Duodenal mucosa (tissue), 2 donors: ENCODE measurements at regions not wholly inside any gene's neighbourhood (a gene's known extent, or its start where the extent isn't known, plus 50 kb on each side); places are given as distances from the start of the nearest gene placed in this dataset.

ENCODE experiments used
- H3K27ac ChIP-seq: one replicate; pipeline ENCODE4 v1.7.0; 2013; ENCODE audit warnings: low read depth, low read length
- H3K27me3 ChIP-seq, 2 donors: one replicate each; pipeline ENCODE4 v1.7.0; 2013; ENCODE audit warnings: low read length in 2 of 2, control low read depth in 1 of 2; ENCODE audit not compliant: insufficient read depth in 2 of 2, control insufficient read depth in 1 of 2
- H3K36me3 ChIP-seq, 2 donors: one replicate each; pipeline ENCODE4 v1.7.0; 2013; ENCODE audit warnings: low read length in 2 of 2, control low read depth in 1 of 2; ENCODE audit not compliant: insufficient read depth in 2 of 2, control insufficient read depth in 1 of 2
- H3K4me1 ChIP-seq, 2 donors: one replicate each; pipeline ENCODE4 v1.7.0; 2013; ENCODE audit warnings: low read length in 2 of 2, control low read depth in 1 of 2; ENCODE audit not compliant: insufficient read depth in 2 of 2, control insufficient read depth in 1 of 2
- H3K4me3 ChIP-seq, 2 donors: one replicate each; pipeline ENCODE4 v1.7.0; 2013; ENCODE audit warnings: low read length in 2 of 2, low read depth in 1 of 2
- H3K9ac ChIP-seq, 2 donors: one replicate each; pipeline ENCODE4 v1.7.0; 2013; ENCODE audit warnings: low read length in 2 of 2, low read depth in 1 of 2
- H3K9me3 ChIP-seq, 2 donors: one replicate each; pipeline ENCODE4 v1.7.0; 2013; ENCODE audit warnings: low read length in 2 of 2, control low read depth in 1 of 2; ENCODE audit not compliant: control insufficient read depth in 1 of 2

DNA sequence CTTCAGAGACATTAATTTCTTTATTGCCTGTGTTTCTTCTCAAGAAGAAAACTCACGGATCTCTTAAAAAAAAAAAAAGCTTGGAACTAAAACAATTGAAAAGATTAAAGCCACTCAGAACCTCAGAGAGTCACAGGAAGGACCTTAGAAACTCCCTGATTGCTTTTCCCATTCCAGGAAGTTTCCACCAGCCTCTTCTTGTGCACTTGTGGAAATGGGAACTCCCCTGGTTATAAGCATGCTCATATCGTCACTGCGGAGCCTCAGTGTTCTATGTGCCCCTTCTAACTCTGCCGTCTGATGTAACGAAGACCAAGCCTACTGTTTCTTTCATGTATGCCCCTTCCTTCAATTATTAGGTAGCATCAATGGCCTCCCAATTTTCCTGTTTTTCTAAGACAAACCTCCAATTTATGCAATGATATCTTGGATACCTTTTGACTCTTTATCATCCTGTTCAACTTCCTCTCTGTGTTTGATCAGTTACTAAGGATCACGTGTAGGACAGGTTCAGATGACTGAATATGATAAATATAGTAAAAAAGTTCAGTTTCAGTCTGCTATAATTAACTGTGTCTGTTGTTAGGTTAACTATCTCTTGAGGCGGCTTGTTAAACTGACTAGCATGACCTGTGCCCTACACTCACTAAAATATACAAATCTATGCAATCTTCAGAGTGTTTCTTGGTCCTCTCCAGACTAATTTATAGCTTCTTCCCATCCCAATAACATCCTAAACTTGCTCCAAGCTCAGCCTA, 593.7 kb upstream of the CHAC2 start:
- no peak overlapping the region for H3K9ac ChIP-seq

DNA sequence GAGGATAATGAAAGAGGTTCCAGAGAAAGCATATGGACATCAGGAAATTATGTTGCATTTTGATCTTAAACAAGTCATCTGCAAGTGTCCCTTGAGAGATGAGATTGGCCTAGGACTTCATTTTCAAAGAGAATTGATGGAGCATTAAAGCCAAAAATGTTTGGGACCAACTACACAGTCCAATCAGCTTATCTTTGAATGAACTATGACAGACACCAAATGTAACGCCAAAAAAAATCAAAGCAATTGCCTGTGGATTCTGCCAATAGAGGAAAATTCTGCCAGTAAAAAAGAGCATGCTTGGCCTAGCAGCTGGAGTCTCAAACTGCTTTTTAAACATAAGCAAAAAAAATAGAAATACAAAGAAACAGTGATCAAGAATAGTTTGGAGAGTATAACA, 594.5 kb upstream of the CHAC2 start:
- H3K9ac ChIP-seq = no peak overlapping the region
- H3K9me3 ChIP-seq = no peaks in the 10 kb centered on the region
- H3K4me1 ChIP-seq = no peaks in the 10 kb centered on the region
- H3K27me3 ChIP-seq = no peaks in the 10 kb centered on the region
- H3K27ac ChIP-seq = no peak overlapping the region
- H3K36me3 ChIP-seq = no peaks in the 10 kb centered on the region
- H3K4me3 ChIP-seq = no peak overlapping the region

More for the DNA sequence above, 593.7 kb upstream of the CHAC2 start:
- Histone ChIP-seq H3K27ac (no peak overlapping the region), H3K4me1 (no peaks in the 10 kb centered on the region), H3K36me3 (no peaks in the 10 kb centered on the region), H3K27me3 (no peaks in the 10 kb centered on the region), H3K4me3 (no peak overlapping the region), H3K9me3 (no peaks in the 10 kb centered on the region)

- no peak overlapping the region for H3K9ac ChIP-seq
- no peaks in the 10 kb centered on the region for H3K36me3 ChIP-seq
- H3K4me3 ChIP-seq = no peak overlapping the region
- H3K27me3 ChIP-seq = no peaks in the 10 kb centered on the region
- no peak overlapping the region for H3K27ac ChIP-seq
- no peaks in the 10 kb centered on the region for H3K9me3 ChIP-seq
- H3K4me1 ChIP-seq = no peaks in the 10 kb centered on the region
Observed at GRCh38 chr2:53170466-53170865, 597.1 kb upstream of the CHAC2 start.

DNA sequence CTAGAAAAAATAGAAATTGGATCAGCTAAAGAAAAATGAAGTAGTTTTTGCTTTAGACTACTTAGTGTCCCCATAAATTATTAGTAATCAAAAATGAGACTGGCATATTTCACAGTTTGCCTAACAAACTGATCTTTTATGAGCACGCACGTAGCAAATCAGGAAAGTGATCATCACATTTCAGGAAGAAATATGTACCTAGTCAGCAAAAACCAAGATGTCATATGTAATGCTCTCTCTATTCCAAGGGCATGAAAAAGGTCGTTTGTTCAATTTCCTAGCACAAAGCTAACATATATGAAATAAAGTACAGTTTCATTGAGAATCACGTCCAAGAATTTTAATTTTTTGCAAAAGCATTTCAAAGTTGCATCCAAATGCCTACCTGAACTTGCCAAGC, 600.4 kb upstream of the CHAC2 start:
- no peak overlapping the region for H3K9ac ChIP-seq
- no peaks in the 10 kb centered on the region for H3K9me3 ChIP-seq
- no peak overlapping the region for H3K4me3 ChIP-seq
- H3K27me3 ChIP-seq = no peaks in the 10 kb centered on the region
- H3K36me3 ChIP-seq = no peaks in the 10 kb centered on the region
- no peak overlapping the region for H3K27ac ChIP-seq
- no peaks in the 10 kb centered on the region for H3K4me1 ChIP-seq

DNA sequence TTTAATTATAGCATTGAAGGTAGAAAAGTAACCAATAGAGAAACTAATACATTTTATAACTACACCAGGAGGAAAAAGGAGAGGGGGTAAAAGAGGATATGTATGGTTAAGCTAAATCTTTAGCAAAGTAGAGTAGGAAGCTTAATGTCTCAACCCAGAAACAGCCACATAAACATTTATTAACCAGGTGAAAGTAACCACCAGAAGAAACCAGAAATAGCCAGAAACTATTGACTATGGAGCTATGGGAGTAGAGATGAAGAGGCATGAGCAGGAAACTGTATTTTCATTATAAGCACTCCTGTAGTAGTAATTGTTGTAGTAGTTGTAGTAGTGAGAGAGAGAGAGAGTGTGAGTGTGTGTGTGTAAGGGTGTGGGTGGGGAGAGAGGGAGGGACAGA, 617.5 kb upstream of the CHAC2 start:
- Histone ChIP-seq H3K4me3 (no peak overlapping the region), H3K27me3 (no peaks in the 10 kb centered on the region), H3K9ac (no peak overlapping the region), H3K9me3 (no peaks in the 10 kb centered on the region), H3K4me1 (no peaks in the 10 kb centered on the region), H3K27ac (no peak overlapping the region), H3K36me3 (no peaks in the 10 kb centered on the region)

DNA sequence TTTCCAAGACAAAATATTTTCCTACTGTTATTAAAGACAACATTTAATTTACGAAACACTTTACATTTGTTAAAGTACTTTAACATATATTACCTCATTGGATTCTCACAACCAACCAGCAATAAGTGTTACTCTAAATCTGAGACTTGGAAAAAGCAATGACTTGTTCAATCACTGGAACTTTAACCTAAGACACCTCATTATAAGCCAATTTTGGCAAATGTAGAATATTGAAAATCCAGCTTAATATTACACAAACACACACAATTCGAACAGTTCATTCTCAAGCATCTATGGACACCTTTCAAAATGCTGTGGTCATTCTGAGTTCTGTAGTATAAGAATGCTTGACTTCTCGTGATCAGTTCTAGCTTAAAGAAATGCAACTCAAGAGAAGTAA, 619.4 kb upstream of the CHAC2 start:
- no peaks in the 10 kb centered on the region for H3K27me3 ChIP-seq
- no peak overlapping the region for H3K9ac ChIP-seq
- H3K9me3 ChIP-seq = no peaks in the 10 kb centered on the region
- no peak overlapping the region for H3K4me3 ChIP-seq
- no peaks in the 10 kb centered on the region for H3K4me1 ChIP-seq
- H3K27ac ChIP-seq = no peak overlapping the region
- no peaks in the 10 kb centered on the region for H3K36me3 ChIP-seq

GRCh38 chr2:53131416-53131815, 636.2 kb upstream of the CHAC2 start:
- Histone ChIP-seq H3K27me3 (no peaks in the 10 kb centered on the region), H3K9ac (no peak overlapping the region), H3K9me3 (peaks cover 0 to 2% of the 10 kb centered on the region in 2 donors), H3K27ac (no peak overlapping the region), H3K4me1 (no peaks in the 10 kb centered on the region), H3K4me3 (no peak overlapping the region), H3K36me3 (no peaks in the 10 kb centered on the region)

GRCh38 chr2:53130441-53130943, 637.1 kb upstream of the CHAC2 start:
- H3K4me3 ChIP-seq = no peak overlapping the region
- H3K9ac ChIP-seq = no peak overlapping the region
- H3K9me3 ChIP-seq = no peaks in the 10 kb centered on the region
- no peaks in the 10 kb centered on the region for H3K27me3 ChIP-seq
- H3K36me3 ChIP-seq = no peaks in the 10 kb centered on the region
- no peak overlapping the region for H3K27ac ChIP-seq
- H3K4me1 ChIP-seq = no peaks in the 10 kb centered on the region

DNA sequence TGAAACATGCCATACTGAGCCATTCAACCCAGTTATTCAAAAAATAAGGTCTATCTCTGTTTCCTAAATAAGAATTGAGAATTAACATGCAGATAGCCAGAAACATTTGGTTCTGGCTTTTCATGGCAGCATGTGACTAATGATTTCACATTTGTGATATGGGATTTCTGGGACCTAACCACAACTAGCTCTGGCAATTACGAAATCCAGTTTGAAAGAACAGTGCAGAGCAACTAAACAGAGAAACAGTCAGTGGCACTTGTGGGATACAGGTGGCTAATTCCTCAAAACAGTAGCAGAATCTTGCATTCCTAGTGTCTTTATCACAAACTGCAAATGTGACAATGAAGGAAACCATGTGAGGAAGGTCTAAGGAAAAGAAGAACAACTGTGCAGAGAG, 637.8 kb upstream of the CHAC2 start:
- Histone ChIP-seq H3K9me3 (no peaks in the 10 kb centered on the region), H3K27ac (no peak overlapping the region), H3K27me3 (no peaks in the 10 kb centered on the region)

DNA sequence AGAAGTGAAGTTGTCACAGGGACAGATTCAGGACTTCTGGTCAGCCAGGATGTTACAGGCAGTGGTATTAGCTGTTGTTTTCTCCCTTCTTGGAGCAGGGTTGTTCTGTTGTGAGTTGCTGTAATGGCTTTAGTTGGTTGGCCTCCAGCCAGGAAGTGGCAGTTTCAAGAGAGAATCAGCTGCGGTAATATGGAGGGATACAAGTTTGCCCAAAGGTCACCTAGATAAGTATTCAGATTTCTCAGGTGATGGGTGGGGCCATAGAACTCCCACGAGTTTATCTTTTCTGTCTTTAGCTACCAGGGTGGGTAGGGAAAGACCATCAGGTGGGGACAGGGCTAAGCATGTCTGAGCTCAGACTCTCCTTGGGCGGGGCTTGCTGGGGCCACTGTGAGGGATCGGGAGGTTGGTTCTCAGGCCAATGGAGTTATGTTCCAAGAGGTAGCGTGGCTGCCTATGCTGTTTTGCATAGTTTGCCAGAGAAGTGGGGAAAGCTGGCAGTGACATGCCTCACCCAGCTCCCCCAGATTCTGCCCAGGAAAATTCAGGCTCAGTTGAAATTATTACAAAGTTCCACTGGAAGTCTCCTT, 640.4 kb upstream of the CHAC2 start:
- Histone ChIP-seq H3K27ac (no peak overlapping the region), H3K9ac (no peak overlapping the region), H3K4me3 (no peak overlapping the region), H3K4me1 (no peaks in the 10 kb centered on the region), H3K36me3 (no peaks in the 10 kb centered on the region), H3K27me3 (no peaks in the 10 kb centered on the region), H3K9me3 (no peaks in the 10 kb centered on the region)

More for the DNA sequence above, 637.8 kb upstream of the CHAC2 start:
- no peak overlapping the region for H3K4me3 ChIP-seq
- H3K4me1 ChIP-seq = no peaks in the 10 kb centered on the region
- no peak overlapping the region for H3K9ac ChIP-seq
- H3K36me3 ChIP-seq = no peaks in the 10 kb centered on the region
